GM19238 (cell line): ENCODE measurements at regions not wholly inside any gene's neighbourhood (a gene's known extent, or its start where the extent isn't known, plus 50 kb on each side); places are given as distances from the start of the nearest gene placed in this dataset.
"Not testable (repeated sequence)": the region's sequence is repeated elsewhere in the genome, so short reads cannot be mapped to it uniquely, and the experiment has no call there.

Source experiments
- DNase-seq: peaks from one replicate; pipeline ENCODE4 v3.0.0; 2011; ENCODE audit warnings: low spot score; ENCODE audit not compliant: insufficient read length

DNA sequence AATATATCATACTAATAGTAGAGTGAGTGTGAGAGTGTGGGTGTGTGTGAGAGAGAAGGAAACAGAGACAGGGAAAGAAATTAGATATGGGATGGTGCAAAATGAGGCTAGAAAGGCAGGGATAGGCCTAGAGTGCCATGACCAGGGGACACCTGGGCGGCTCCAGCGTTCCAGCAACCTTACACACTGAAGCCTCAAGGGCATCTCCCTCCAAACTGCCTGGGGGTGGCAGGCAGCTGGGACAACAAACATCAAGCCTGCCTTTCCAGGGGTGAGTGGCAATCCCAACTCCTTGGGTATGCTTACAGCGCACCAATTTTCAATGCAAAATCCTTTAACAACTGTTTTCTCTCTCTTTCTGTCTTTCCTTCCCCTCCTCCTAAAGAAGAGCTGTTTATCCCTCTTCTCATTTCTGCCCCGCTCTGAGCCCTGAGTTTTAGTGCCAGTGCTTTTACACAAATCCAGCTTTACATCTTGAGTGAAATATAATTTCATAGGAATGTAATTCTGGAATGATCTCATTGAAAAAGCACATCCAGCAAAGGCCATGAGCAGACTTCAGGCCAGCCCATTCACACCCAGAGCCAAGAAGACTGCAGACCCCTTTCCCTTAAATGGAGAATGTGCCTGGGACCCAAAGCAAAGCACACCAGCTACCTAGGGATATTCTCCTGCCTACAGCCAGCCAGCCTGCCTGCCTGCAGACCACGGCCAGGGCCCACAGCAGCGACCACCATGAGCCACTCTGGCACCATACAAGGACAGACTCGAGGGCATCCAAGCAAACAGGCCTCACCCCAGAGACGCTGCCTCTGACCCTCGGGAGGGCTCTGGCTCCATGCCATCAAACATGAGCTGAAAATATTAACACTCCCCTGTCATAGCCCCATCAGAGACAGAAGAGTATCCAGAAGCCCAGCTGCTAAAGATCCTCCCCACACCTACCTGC lies 90.3 kb downstream of the RPL27A start:
- DNase-seq: no peak

DNA sequence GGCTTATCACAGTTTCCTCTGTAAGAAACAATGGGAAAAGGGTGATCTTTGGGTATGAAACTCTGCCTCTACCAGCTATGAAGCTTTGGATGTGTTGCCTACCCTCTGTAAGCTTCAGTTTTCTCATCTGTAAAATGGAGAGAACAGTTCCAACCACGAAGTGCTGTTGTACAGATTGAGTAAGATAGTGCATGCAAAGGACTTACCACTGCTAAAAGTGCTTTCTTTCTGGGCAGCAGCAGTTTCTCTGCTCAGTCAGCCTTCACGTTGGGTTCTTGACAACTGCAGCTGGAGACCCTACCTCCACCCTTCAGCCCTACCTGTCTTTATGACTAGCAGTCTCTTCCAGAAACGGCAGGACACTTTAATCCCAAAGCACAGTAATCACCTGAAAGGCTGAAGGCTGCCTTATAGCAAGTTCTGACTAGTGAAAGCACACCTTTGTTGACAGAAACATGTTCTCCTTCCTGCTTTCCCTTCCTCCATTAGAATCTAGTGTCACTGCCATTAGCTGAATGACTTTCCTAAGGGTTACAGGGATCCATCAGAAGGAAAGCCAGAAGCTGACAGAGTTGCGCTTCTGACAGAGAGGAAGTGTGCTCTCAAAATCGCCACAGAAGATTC lies 91.4 kb downstream of the RPL27A start:
- no peak for DNase-seq

DNA sequence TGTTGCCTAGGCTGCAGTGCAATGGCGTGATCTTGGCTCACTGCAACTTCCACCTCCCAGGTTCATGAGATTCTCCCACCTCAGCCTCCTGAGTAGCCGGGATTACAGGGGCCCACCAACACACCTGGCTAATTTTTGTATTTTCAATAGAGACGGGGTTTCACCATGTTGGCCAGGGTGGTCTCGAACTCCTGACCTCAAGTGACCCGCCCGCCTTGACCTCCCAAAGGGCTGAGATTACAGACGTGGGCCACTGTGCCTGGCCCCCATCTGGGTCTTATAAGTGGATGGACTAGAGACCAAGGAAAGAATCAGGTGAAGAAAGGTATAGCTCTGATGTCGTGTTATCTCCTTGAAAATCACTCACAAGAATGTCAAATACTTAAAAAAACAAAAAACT lies 92.3 kb downstream of the RPL27A start:
- not testable (repeated sequence) for DNase-seq

DNA sequence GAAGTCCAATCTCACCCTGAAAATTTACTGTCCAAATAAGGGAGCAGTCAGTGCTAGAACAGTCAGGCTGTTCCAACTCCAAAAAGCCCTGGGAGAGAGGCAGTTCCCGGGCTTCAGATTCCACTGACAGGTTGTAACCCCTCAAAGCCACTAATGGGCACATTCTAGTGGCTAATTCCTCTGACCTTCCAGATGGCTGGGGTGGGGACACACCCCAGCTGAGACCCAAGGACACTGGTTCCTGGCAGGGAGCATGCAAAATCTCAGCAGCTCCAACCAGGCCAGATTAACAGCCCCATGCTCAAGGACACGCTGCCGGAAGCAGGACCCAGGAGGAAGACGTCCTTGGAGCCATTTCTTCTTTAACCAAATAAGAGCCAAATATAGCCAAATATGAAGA lies 92.7 kb downstream of the RPL27A start:
- no peak for DNase-seq

DNA sequence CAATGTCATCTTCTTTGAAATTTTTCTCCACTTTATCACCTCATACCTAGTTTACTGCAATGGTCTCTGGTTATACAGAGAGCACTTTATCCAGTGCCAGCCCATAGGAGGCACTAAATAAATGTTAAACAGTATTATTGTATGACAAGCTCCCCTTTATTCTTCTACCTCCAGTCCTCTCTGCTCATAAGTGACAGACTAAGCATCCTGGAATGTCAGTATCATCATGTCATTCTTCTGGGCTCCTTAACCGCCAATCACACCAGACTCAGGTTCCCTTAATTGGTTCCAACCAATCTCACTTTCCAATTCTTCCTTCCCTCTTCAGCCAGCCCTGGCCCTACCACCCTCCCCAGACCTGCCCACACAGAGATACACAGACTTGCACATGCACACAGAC lies 93.1 kb downstream of the RPL27A start:
- DNase-seq: no peak

DNA sequence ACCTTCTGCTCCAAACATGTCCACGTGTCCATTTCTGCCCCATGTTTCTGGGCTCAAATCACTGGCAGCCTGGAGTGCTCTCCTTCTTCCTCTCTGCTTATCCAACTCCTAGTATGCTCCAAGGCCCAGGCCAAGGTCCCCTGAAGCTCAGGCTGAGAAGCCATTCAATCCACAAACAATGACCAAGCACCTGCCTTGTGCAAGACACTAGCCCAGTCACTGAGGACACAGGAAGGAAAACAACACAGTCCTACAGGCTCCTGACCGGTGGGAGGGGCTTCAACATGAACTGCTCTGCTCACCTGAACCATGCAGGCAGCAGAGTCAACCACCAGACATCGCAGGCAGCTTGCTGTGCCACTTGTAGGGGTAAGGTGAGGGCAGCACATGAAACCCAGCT lies 93.6 kb downstream of the RPL27A start:
- no peak for DNase-seq

DNA sequence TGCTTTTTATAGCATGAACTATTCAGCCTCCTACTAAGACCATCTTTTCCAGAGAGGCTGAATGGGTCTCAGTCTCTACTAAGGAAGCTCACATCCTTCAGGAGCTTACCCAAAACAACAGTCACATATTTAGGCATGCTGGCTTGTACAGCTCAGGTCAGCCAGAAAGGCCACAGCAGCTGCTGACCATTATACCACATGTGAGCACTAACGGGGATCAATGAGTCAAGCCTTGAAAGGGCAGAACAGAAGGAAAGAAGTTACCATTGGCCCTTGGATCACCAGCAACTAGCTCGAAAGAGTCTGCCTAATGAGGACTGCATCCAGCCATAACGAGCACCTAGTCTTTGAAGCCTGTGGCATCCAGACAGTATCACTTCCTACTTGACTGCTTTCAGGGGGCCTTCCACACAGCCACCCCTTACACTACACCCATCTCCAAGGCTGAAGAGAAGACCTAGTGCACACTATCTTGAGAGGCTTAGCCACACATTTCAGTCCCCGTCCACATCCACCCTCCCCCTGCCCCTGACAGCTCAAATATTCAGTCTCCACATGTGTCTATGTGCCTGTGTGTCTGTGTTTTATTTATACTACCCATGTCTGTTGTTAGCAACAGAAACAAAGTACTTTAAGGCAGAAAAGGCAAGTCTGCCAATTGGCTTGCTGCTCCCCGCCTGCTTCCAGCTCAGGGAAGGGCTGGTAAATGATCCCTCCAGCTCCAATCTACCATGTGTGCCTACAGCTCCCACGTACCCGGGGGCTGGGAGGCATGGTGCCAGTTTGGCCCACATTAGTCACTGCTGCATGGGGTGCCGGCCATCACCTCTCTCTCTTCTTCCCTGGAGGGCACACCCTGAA lies 95.5 kb downstream of the RPL27A start:
- DNase-seq: no peak

DNA sequence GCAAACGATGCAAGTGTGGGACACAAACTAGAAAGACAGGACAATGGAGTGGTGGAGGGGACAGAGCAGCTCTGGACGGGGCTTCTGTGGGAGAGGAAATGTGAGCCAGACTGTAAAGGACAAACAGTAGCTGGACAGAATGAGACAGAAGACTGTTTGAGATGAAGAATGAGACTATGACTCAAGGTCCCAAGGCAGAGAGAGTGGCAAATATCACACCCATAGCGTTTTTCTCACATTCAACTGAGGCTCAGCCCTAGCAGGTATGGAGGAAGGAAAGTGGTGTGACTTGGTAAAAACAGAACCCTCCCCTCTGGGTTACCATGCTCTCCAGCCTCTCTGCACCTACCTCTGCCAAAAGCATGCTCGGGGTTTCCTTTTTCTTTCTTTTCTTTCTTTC lies 96.5 kb downstream of the RPL27A start:
- DNase-seq: no peak

DNA sequence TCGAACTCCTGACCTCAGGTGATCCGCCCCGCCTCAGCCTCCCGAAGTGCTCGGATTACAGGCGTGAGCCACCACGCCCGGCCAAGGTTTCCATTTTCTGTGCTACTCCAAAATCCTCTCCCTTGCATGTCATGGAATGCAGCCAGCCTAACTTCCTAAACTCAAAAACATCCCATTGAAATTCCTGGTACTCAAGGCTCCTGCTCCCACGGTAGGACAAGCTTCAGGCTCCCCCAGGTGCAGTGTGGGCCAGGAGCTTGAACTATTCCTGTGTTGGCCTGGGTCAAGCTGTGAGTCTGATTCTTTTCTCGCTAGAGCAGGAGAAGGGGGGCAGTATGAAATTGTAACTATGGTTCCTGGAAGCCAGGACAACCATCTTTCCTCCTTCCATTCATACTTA lies 97.1 kb downstream of the RPL27A start:
- no peak for DNase-seq

DNA sequence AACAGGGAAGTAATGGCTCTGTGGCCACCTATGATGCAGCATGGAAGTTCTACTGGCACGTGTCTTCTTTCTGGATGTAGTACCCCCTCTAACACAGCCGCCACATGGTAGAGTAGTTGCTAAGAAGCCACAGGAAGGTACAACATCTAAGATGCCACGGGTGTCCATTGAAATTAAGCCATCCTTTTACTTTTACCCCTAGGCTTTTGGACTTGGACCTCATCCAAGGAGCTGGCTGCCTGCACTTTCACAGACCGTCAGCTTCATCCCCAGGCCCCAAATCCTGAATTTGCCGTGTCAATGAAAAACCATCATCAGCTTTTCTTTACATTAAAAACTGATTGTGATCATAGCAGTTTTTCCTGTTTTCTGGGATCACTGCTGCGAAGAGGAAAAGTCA lies 102.4 kb downstream of the RPL27A start:
- no peak for DNase-seq

DNA sequence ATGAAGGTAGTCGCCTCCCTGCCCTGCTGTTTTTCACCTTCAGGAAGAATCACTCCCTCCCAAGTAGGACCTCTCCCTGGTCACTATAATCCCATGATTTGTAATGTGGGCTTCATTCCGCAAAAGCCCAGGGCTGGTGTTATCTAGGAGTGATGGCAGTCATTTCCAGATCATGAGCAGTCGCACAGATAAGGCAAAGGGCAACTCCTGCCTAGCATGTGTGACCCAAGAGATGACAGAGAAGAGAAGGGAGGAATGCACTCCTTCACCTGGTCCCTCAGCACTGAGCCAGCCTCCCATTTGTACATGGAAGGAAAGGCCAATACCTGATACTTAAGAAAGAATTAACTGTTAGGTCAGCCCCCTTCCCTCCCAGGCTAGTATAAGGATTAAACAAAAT lies 102.9 kb downstream of the RPL27A start:
- DNase-seq: no peak

DNA sequence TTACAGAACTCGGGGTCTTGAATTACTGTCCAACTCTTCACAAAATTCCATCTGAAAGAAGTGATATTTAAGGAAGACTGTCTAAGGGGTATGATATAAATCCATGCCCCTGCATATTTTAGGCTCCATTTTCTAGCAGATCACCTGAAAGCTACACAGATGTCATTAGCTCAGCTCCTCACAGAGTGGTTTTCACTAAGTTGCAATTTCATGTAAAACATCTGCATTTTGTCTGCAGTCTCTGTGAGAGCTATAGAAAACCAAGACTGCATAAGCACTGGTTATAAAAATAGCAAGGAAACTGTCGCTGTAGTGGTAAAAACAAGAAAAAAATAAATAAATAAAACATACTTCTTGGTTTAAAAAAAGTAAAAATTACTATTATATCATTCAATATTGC lies 103.4 kb downstream of the RPL27A start:
- no peak for DNase-seq

DNA sequence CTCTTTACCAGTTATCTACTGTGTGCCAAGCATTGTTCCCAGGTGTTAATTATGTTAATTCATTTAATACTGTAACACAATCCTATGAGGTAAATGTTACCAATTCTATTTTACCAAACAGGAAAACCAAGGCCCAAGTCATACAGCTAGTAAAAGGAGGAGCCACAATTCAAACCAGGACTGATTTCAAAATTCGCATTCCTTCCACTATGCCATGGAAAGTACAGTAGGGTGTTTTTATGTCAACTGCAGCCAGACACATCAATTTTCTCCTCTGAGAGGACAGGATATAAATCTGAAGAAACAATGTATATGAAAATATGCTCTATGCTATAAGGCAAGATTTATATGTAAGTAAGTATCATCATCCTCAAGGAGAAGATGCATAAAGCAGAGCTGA lies 104.3 kb downstream of the RPL27A start:
- no peak for DNase-seq

DNA sequence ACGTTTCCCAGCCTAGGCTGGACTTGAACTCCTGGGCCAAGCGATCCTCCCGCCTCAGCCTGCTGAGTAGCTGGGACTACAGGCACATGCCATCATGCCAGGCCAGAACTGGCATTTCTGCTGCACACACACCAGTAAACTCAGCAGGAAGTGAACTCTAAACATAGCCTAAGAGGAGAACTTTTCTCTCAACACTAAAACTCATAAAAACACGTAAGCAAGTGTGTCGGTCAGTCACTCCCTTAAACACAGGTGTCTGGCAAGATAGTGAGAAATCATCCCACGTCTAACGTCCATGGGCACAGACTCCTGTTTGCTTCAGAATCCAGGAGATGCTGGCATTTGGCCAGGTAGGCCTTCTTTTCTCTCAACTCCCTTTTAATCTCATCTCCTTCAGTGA lies 104.8 kb downstream of the RPL27A start:
- DNase-seq: no peak

DNA sequence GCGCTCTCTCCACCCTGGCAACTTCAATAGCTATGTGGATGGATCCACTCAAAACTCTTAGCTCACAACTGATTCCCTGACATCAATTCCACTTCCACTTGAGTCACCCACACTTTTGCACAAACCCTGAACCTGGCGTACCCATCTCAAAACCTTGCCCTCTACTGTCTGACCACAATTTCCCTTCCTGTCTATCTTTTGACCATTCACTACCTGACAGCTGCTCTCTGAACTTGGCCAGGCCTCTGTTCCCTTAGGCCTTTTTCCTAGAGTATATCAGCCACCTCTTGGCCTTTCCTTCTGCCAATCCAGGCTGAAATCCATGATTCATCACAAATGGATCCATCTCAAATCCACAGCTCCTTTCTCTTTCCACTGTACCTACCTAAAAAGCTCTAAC lies 106.0 kb downstream of the RPL27A start:
- no peak for DNase-seq

DNA sequence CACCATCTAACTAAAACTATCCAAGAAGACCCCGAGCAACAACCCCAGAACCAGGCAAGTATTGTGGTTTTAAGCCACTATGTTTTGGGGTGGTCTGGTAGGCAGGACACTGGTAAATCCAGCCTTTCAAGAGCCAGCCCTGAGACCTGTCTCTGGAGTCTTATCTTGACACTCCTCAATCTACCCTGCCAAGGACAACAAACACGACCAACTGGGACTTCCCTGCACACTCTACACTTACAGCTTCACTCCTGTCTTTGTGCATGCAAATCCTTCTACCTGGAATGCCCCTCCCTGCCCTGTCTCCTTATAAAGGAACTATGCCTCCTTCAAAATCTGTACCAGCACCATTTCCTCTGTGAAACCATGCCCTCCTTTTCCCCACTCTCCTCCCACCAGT lies 107.3 kb downstream of the RPL27A start:
- DNase-seq: no peak

DNA sequence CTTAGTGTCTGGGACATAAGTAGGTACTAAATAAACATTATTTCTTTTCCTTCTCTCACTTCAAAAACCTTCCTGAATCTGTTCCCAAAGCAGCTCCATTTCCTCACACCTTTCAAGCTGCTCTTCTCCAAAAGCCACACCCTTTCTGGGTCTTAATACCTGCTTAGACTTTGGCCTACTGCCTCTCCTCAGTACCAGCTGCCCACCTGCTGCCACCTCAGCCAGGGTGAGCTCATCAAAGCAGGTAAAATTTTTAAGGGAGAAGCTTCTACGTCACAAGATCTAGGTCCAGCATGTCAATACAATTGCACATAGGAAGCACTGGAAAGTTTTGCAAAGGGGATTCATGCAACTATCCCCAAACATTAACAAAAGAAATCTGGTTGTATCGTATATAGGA lies 108.4 kb downstream of the RPL27A start:
- no peak for DNase-seq

DNA sequence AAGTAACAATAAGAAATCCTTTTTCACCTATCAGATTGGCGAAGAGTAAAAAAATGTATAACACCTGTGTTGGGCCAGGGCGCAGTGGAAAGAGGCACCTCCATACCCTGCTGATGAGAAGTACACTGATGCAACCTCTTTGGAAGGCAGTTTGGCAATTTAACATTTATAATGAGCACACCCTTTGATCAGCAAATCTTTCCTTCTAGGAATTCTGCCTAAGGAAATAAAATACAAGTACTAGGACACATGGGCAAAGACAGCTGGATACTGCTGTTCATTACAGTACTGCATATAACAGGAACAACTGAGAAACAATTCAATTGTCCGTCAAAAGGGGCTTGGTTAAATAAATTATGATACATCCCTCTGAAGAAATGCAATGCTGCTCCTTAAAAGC lies 110.1 kb downstream of the RPL27A start:
- no peak for DNase-seq

DNA sequence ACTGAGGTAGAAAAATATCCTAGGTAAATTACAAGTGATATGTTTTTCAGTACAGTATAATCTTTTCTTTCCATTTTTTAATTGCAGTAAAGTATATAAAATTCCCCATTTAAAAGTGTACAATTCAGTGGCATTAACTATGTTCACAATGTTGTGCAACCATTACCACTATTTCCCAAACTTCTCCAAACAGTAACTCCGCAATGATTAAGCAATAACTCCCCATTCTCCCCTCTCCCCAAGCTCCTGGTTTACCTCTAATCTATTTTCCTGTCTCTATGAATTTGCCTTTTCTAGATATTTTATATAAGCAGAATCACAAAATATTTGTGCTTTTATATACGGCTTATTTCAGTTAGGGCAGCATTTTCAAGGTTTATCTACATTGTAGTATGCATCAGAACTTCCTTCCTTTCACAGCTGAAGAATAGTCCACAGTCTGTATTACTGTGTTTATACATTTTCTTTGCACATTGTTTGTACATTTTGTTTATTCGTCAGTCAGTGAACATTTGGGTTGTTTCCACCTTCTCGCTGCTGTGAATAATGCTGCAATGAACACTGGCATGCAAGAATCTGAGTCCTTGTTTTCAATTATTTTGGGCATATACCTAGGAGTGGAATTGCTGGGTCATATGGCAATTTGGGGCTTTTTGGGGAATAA lies 110.7 kb downstream of the RPL27A start:
- DNase-seq: no peak

DNA sequence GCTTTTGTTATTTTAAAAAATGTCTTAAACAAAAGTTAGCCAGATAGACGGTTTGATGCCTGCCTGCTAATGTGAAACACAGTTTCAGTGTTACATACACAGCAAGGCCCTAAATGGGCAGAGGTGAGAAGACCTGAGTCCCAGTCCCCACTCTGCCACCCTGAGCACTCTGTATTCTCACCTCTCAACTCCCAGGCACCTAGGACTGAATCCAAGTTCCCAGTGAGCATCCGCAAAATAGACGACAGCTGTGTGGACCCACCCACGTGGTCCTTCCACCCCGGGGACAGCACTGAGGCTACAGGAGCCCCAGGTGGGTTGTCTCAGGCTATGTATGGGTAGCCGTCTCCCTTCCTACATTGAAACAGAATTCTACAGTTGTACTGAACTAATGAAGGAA lies 111.5 kb downstream of the RPL27A start:
- DNase-seq: no peak

DNA sequence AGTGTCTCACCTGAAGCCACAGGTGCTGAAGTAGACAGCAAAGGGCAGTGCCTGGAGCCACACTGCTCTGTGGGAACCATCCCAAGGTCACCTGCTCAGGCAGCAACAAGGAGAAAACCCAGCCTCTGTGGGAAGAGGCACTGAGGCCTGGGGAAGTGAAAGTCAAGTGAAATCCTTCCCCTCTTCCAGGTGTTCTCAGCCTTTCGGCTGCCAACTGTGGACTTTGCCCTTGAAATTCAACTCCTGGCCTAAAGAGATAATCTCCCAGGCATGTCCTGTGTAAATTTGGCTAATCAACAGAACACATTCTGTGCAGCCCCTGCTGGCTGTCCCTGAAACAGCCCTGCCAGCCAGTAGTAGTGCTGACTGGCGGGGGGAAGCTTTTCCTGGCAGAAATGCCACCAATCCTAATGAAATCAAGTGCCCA lies 112.1 kb downstream of the RPL27A start:
- DNase-seq: no peak

DNA sequence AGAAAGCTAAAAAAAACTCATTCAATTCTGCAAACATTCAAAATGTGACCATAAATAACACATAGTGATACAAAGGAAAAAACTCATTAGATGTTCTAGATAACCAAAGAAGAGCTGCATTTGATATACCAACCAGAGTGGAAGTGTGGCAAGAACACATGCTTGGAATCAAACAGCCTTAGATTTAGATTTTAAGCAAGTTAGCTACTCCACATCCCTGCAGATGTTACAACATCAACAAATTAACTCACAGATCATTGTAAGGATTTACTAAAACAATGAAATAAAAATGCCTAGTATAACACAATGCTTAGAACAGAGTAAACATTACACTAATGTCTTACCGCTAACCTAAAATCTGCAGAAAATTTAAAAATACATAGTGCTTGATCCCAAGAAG lies 114.0 kb upstream of the AKIP1 start:
- DNase-seq: no peak
